Ovary (tissue), 3 donors: ENCODE measurements at regions not wholly inside any gene's neighbourhood (a gene's known extent, or its start where the extent isn't known, plus 50 kb on each side); places are given as distances from the start of the nearest gene placed in this dataset.

ENCODE experiments used
- POLR2A ChIP-seq: fragments of 450-650 bp; IDR thresholded peaks from one replicate; pipeline ENCODE4 v1.6.1; 2017; ENCODE audit warnings: antibody characterized with exemption, mild to moderate bottlenecking, moderate library complexity
- TF ChIP-seq, protein P1 (sequence below), 3 donors: fragments of 450-650 bp in 2 of 3; fragments of 200-600 bp in 1 of 3; IDR thresholded peaks; one replicate each; pipeline versions ENCODE4 v1.5.1 to v1.8.0; 2016 to 2022; ENCODE audit warnings: antibody characterized with exemption in 3 of 3, mild to moderate bottlenecking in 1 of 3
- donor health status: DM: no; HTN: no; CAD: no.

GRCh38 chr3:102006812-102007485 lies 157.6 kb downstream of the NFKBIZ start:
- TF ChIP-seq POLR2A, result no peak
- TF ChIP-seq, protein P1, sequence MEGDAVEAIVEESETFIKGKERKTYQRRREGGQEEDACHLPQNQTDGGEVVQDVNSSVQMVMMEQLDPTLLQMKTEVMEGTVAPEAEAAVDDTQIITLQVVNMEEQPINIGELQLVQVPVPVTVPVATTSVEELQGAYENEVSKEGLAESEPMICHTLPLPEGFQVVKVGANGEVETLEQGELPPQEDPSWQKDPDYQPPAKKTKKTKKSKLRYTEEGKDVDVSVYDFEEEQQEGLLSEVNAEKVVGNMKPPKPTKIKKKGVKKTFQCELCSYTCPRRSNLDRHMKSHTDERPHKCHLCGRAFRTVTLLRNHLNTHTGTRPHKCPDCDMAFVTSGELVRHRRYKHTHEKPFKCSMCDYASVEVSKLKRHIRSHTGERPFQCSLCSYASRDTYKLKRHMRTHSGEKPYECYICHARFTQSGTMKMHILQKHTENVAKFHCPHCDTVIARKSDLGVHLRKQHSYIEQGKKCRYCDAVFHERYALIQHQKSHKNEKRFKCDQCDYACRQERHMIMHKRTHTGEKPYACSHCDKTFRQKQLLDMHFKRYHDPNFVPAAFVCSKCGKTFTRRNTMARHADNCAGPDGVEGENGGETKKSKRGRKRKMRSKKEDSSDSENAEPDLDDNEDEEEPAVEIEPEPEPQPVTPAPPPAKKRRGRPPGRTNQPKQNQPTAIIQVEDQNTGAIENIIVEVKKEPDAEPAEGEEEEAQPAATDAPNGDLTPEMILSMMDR (IDR thresholded peaks at IDR 0.05), result no peak
